GM23338 (cell line): ENCODE measurements at regions not wholly inside any gene's neighbourhood (a gene's known extent, or its start where the extent isn't known, plus 50 kb on each side); places are given as distances from the start of the nearest gene placed in this dataset.

Experiments used
- EZH2 ChIP-seq: fragments of 200-600 bp; sonication (generic); IDR thresholded peaks from one replicate; pipeline ENCODE4 v1.8.0; 2017; ENCODE audit warnings: antibody characterized with exemption, mild to moderate bottlenecking, low read depth; ENCODE audit not compliant: unreplicated experiment
- EZH2phosphoT487 ChIP-seq: fragments of 200-600 bp; sonication (generic); IDR thresholded peaks from one replicate; pipeline ENCODE4 v1.8.1; 2018; ENCODE audit warnings: antibody characterized with exemption; ENCODE audit not compliant: unreplicated experiment
- NANOG ChIP-seq: IDR thresholded peaks from 2 replicates; pipeline ENCODE4 v1.6.1; 2016; ENCODE audit warnings: antibody characterized with exemption, borderline replicate concordance
- POLR2AphosphoS5 ChIP-seq: IDR thresholded peaks from 2 replicates; pipeline ENCODE4 v1.6.1; 2016; ENCODE audit warnings: antibody characterized with exemption, low read depth
- TF ChIP-seq, protein P1 (sequence below), 2 experiments: fragments of 200-600 bp in 1 of 2; sonication (generic) in 1 of 2; conservative IDR thresholded peaks; 2 replicates each; pipeline versions ENCODE4 v1.5.1 to v1.6.1; 2016 to 2017; ENCODE audit warnings: antibody characterized with exemption in 2 of 2, low read depth in 2 of 2, mild to moderate bottlenecking in 2 of 2, moderate library complexity in 1 of 2
- TF ChIP-seq, protein P2 (sequence below): IDR thresholded peaks from one replicate; pipeline ENCODE4 v1.6.1; 2018; ENCODE audit warnings: antibody characterized with exemption; ENCODE audit not compliant: unreplicated experiment

DNA sequence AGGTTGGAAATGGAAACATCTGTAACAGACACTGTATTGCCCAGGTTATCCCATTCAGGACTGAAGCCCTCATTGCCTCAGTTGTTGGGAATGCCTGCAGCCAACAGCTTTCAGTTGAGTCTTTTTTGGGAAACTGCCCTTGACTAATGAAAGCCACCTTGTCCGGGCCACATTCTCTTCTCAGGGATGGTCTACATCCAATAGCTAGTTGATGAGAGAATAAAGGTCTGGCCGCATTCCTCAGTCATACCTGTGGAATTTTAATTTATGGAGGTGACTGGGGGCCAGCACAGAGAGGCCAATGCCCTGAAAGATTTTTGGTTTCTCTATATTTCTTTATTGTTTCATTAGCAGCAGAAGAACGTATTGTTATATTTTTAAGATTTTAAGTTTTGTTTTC, 147.6 kb upstream of the MSX1 start:
- TF ChIP-seq, protein P1, sequence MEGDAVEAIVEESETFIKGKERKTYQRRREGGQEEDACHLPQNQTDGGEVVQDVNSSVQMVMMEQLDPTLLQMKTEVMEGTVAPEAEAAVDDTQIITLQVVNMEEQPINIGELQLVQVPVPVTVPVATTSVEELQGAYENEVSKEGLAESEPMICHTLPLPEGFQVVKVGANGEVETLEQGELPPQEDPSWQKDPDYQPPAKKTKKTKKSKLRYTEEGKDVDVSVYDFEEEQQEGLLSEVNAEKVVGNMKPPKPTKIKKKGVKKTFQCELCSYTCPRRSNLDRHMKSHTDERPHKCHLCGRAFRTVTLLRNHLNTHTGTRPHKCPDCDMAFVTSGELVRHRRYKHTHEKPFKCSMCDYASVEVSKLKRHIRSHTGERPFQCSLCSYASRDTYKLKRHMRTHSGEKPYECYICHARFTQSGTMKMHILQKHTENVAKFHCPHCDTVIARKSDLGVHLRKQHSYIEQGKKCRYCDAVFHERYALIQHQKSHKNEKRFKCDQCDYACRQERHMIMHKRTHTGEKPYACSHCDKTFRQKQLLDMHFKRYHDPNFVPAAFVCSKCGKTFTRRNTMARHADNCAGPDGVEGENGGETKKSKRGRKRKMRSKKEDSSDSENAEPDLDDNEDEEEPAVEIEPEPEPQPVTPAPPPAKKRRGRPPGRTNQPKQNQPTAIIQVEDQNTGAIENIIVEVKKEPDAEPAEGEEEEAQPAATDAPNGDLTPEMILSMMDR (conservative IDR thresholded peaks at IDR 0.05; ENCODE audit: low read depth in 2 of 2): no peak
- TF ChIP-seq EZH2phosphoT487 (no peak), EZH2 (no peak), POLR2AphosphoS5 (no peak), NANOG (no peak)
- TF ChIP-seq, protein P2, sequence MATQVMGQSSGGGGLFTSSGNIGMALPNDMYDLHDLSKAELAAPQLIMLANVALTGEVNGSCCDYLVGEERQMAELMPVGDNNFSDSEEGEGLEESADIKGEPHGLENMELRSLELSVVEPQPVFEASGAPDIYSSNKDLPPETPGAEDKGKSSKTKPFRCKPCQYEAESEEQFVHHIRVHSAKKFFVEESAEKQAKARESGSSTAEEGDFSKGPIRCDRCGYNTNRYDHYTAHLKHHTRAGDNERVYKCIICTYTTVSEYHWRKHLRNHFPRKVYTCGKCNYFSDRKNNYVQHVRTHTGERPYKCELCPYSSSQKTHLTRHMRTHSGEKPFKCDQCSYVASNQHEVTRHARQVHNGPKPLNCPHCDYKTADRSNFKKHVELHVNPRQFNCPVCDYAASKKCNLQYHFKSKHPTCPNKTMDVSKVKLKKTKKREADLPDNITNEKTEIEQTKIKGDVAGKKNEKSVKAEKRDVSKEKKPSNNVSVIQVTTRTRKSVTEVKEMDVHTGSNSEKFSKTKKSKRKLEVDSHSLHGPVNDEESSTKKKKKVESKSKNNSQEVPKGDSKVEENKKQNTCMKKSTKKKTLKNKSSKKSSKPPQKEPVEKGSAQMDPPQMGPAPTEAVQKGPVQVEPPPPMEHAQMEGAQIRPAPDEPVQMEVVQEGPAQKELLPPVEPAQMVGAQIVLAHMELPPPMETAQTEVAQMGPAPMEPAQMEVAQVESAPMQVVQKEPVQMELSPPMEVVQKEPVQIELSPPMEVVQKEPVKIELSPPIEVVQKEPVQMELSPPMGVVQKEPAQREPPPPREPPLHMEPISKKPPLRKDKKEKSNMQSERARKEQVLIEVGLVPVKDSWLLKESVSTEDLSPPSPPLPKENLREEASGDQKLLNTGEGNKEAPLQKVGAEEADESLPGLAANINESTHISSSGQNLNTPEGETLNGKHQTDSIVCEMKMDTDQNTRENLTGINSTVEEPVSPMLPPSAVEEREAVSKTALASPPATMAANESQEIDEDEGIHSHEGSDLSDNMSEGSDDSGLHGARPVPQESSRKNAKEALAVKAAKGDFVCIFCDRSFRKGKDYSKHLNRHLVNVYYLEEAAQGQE: no peak
